HG03575 (cell line): ENCODE measurements at regions not wholly inside any gene's neighbourhood (a gene's known extent, or its start where the extent isn't known, plus 50 kb on each side); places are given as distances from the start of the nearest gene placed in this dataset.

Experiments
- ATAC-seq: cut with Tn5 transposase; IDR thresholded peaks from one replicate; pipeline ENCODE4 v1.9.1; 2021; ENCODE audit not compliant: unreplicated experiment, insufficient number of reproducible peaks, low FRiP score; ENCODE audit errors: extremely low read depth

DNA sequence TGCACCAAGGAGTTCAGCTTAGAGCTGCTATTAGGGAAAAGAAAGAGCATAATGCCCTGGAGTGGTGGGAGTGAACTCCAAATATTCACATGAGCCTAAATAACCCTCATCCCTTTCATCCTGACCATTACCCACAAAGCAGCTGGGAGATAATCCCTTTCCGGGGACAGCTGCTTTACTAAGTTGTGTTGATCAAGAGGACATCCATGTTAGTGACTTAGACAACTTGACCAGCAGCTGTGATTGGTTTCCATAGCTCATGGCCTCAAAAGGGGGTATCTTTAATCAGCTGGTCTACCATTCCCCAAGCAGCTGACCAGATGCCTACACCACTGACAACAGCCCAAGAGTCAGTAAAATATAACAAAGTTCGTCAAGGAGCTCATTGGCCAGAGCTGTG lies 75.8 kb upstream of the LY86 start:
- no peak for ATAC-seq

DNA sequence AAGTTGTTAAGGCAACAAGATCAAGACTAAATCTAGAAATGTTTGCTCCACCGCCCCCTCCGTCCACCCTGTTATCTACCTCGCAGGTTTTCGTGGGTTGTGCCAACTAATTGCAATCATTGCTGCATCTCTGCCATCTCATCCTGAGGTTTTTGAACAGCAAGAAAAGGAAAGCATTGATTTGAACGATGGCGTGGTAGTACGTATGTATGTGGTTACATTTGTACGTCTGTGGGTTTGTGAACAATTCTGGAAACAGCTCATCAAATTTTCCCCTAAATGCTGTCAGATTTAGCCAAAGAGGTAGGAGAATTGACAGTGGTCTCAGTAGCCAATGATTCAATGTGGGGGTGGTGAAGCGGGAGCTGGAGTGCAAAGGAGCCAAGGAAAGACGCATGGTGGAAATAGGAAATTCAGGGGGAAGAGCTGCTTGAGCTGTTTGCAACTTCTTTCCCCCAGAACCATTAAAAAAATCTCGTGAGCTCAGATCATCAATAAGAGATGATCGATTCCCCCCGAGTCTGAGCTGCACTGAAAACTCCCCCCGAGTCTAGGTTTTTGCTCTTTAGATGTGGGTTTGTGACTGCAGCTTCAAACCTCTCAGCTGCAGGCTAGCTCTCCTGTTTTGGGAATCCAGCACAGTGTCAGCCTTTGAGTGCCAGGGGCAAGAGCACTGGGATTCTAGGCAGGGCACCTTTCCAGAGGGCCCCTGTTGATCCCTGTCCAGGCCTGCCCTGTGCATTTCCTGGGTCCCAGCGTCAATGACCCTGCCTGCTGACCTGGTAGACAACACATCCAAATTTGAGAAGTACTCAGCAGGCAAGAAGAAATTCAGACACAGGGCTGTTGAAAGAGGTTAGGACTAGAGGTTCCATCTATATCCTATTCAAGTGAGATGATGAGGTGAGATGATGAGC lies 72.6 kb upstream of the LY86 start:
- peak; percentile 62 for ATAC-seq

DNA sequence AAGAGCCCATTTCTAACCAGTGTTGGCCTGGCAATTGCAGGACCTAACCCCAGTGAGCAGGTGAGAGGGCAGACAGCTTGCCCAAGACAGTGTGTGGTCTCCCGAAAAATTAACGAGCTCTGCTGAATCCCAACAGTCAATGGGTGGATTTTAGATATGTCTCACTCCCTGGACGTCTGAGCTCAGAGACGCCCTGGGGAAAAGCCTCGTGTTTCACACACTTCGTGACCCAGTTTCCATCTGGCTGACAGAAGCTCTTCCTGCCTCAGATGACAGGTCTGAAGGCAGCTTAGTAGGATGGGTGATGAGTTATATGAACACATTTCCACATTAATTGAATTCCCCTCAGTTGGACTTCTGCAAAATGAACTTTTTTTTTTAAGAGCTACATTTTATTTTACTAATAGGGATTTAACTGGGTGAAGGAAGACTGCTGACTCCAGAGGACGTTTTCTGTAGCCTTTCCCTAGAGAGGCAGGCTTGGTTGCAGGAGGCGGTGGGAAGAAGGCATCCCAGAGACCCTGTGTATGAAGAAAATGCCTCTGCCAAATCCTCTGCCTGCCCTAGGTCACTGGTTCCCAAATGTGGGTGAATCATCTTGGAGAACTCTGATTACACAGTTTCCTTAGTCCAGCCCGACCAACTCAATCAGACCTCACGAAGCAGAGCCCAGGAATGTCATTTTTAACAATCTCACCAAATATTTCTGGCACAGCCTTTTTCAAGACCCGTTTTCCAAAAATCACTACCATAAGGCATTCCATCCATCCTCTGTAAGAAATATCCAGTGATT lies 71.7 kb upstream of the LY86 start:
- no peak for ATAC-seq

DNA sequence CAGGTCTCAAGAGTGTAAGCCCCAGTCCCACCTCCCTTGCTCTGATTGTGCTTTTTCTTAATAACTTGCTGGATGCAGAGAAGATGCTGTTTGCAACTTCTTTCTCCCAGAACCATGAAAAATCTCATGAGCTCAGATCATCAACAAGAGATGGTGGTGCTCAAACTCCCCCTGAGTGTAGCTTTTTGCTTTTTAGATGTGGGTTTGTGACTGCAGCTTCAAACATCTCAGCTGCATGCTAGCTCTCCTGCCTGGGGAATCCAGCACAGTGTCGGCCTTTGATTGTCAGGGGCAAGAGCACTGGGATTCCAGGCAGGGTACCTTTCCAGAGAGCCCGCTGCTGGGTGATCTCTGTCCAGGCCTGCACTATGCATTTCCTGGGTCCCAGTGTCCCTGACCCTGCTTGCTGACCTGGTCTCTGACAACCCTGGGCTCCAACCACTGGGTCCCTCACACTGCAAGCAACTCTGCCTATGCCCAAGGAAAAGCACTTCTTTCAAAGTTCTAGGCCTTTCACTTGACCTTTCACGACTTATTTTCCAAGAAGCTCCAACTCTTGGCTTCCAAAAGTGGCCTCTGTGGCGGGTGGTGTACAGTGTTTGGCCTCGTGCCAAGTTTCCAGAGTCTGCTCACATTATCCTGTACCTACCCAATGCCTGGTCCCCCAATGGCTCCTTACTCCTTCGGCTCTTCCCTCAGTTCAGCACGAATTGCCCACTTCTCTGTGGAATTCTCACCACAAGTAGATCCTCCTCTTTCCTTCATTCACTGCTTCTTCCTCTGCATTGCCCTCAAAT lies 69.7 kb upstream of the LY86 start:
- ATAC-seq = no peak

DNA sequence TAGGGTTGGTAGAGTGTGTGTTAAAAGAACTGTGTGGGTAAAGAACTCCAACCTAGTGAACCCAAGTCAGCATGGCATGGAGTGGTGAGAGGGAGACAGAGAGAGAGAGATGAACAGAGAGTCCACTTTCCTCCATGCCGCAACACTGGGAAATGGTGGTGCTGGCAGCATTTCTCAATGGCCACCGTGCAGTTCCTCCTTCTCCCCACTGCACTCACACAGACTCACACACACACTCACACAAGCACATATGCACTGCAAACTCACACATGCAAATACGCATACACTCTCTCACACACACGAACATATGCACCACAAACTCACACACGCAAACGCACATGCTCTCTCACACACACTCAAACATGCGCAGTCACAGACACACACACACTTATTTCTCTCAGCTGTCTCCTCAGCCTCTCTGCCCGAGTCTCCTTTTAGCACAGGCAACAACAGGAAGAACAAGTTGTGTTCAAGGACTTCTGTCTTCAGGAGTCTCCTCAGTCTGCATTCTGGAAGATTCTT lies 66.5 kb upstream of the LY86 start:
- no peak for ATAC-seq

DNA sequence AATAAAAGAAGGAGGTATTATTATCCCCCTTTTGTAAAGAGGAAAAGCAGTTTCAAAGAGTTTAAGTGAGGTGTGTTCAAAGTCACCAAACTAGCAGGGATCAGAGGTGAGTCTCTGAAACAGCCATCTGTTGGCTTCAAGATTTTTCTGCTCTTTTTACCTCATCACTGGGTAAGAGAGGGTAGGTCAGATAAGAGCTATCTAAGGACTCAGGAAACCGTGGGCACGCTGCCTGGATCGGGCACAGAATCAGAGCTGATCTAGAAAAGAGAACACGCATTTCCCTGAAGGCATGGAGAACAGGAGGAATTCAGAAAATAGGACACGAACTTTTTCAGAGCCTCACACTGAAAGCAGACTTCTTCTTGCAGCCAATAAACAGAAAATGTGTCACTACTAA lies 65.8 kb upstream of the LY86 start:
- no peak for ATAC-seq

DNA sequence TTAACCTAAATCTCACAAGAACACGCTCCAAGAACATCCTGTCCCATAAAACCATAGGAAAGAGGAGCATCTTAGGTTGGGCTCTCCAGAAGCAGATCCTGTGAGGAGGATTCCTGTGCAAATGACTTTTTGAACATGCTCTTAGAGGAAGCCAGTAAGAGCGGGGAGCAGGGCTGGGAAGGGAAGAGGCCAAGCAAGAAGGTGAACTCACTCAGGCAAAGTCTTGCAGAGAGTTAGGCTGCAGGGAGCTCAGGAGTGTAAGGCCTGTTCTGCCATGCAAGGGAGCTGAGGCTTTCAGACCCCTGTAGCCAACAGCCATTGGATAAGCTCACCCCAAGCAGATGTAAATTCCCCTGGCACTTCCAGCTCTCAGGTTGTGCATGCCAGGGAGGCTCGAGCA lies 63.6 kb upstream of the LY86 start:
- ATAC-seq = no peak

DNA sequence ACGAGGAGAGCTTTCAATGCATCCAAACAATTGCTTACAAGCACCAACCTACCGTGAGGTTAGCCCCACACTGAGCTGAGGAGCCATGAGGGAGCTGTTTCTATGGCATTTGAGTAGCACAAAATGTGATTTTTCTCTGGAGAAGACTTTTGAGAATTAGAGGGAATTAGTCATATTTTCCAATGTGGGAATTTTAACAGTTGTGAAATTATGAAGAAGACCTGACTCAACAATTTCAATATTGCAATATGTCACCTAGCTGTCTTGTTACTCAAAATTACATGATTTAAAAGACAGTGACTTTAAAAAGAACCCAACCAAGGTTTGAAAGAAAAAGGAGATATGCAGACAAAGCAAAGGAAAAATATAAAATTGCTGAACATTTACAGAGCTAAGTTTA lies 62.6 kb upstream of the LY86 start:
- no peak for ATAC-seq

DNA sequence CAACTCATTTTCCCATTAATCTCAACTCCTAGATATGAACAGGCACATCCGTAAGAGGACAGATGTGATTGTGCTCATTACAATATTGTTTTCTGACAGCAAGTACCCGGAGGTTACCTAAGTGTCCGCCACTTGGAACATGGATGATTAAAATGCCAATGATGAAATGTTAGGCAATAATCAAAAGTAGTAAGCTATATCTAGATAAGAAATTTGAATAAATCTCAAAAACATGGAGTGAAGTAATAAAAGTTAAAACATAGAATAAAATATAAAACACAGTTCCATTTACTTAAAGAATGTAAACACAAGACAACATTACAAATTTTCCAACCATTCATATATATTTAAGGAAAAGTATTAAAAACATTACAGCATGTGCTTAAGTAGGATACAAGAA lies 59.2 kb upstream of the LY86 start:
- no peak for ATAC-seq

DNA sequence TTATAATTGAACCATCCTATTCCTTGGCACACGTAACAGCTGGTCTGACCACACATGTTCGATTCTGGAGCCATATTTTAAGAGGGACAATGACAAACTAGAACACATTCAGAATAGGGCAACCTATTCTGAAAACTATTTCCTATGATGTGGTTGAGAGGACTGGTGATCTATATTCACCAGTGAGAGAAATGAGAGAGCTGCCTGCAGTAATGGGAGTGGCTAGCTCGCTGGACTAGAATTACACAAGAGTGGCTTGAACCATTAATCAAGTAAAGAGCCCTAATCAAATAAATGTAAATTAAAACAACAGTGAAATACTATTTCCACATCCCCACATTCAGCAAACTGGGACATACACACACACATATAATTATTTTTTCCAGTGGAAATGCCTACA lies 55.3 kb upstream of the LY86 start:
- ATAC-seq = no peak

DNA sequence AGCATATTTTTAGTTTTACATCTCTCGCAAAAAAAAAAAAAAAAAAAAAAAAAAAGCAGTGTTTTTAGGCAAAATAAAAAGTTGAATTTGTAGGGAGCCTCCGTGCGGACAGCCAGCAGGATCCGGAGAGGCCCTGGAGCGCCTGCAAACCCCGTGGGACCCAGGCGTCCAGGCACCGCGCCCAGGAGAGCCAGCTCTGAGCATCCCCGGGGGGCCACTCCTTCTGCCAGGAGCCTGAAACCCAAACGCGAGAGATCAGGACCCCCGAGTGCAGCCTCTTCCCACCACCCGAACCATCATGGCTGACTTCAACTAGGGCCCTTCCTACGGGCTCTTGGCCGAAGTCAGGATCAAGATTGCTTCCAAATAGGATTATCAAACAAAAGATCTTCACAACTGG lies 54.1 kb upstream of the LY86 start:
- ATAC-seq = no peak

DNA sequence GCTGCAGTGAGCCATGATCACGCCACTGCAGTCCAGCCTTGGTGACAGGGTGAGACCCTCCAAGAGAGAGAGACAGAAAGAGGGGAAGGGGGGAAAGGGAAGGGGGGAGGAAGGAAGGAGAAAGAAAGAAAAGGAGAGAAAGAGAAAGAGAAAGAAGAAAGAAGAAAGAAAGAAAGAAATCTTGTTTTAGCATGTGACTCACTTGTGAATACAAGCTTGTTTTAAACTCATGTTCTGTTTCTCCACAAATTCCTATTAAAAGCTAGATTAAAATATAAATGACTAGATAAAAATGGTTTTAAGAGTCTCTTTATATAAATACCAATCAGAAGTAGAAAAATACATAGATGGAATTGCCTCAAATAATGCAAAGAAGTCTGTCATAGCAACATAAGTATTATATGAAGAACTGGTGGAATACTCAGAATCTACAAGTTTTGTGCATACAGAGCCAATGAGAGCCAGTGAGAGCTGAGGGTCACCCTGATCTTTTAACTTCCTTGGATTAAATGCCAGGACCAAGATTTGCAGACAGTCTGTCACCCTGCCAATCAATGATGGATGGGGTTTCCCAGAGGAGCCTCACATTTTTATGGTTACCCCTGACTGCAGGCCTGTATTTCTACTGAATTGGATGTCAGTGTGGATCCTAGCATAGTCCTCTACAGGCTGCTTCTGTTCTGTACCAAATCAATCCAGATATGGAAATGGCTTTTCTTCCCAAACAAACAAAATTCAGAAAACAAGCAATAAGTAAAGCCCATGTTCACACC lies 50.8 kb upstream of the LY86 start:
- no peak for ATAC-seq

DNA sequence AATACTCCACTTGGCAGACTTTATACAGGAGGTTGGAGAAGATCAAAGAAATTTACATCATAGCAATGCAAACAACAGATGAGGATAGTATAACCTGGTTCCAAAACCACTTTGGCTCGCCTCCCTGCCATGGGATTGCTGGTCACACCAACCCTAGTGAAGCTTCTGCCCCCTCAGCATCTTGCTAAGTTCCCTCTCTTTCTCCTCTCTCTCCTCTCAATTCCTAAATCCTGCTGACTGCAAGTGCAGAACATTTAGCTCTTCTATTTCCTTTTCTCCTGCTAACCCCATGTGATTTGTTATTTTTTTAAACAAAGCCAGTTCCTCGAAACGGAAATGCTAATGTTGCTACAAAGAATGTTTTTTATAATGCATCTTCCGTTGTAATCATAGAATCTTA lies 50.3 kb upstream of the LY86 start:
- no peak for ATAC-seq
